GM12878 (cell line): ENCODE measurements at regions not wholly inside any gene's neighbourhood (a gene's known extent, or its start where the extent isn't known, plus 50 kb on each side); places are given as distances from the start of the nearest gene placed in this dataset.

Experiments
- BCL3 ChIP-seq: IDR thresholded peaks from 2 replicates; pipeline ENCODE4 v1.6.1; 2011; ENCODE audit warnings: borderline replicate concordance, low read depth, mild to moderate bottlenecking, moderate library complexity, low read length; ENCODE audit not compliant: insufficient read depth, poor library complexity, severe bottlenecking
- CBX5 ChIP-seq: sonication (generic); IDR thresholded peaks from 2 replicates; pipeline ENCODE4 v1.6.1; 2016; ENCODE audit warnings: low read depth, moderate library complexity, mild to moderate bottlenecking, inconsistent platforms
- CHD2 ChIP-seq: IDR thresholded peaks from 2 replicates; pipeline ENCODE4 v1.6.1; 2011; ENCODE audit warnings: low read depth, low read length, improper control_type of control experiment, borderline replicate concordance
- CTCF ChIP-seq, 3 experiments: IDR thresholded peaks in 2 of 3; conservative IDR thresholded peaks in 1 of 3; 2 replicates each; pipeline ENCODE4 v1.5.1; 2011; ENCODE audit warnings: low read depth in 3 of 3, low read length in 3 of 3, mild to moderate bottlenecking in 3 of 3, control low read depth in 2 of 3, moderate library complexity in 2 of 3, inconsistent platforms in 1 of 3, mixed read lengths in 1 of 3; ENCODE audit not compliant: control insufficient read depth in 2 of 3, insufficient read depth in 1 of 3; ENCODE audit errors: extremely low read depth in 1 of 3
- GABPA ChIP-seq: IDR thresholded peaks from 2 replicates; pipeline ENCODE4 v1.6.1; 2014; ENCODE audit warnings: antibody characterized with exemption, low read depth, mild to moderate bottlenecking, inconsistent platforms
- PBX3 ChIP-seq: IDR thresholded peaks from 2 replicates; pipeline ENCODE4 v1.6.1; 2011; ENCODE audit warnings: mild to moderate bottlenecking, low read depth, low read length, moderate library complexity; ENCODE audit not compliant: insufficient replicate concordance
- POLR2A ChIP-seq: IDR thresholded peaks from 2 replicates; pipeline ENCODE4 v1.6.1; 2011; ENCODE audit warnings: low read depth, mild to moderate bottlenecking, low read length
- REST ChIP-seq: IDR thresholded peaks from 2 replicates; pipeline ENCODE4 v1.6.1; 2012; ENCODE audit warnings: mild to moderate bottlenecking, low read depth, low read length
- TBL1XR1 ChIP-seq: IDR thresholded peaks from 2 replicates; pipeline ENCODE4 v1.6.1; 2012; ENCODE audit warnings: low read depth, low read length, improper control_type of control experiment

DNA sequence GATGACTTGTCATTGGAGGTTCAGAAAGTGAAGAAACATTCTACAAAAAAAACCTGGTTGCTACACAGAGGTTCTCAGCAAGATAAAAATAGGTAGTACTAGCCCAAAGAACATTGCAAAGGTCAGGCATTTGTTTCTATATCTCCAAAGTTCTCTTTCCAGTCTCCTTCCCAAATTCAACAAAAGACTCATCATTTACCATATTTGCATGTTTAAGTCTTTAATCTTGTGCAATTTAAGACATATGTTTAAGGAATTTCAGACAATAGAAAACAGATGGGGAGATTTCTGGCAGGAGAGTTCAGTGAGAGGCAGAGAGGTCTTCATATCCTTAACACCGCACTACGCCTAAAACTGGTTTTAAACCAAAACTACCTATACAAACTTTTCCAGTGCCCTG lies 173.8 kb upstream of the THBS1 start:
- TF ChIP-seq GABPA (no peak), BCL3 (no peak), POLR2A (no peak), REST (no peak), PBX3 (no peak), CHD2 (no peak), CBX5 (no peak), CTCF (IDR thresholded peaks at IDR 0.05 in 2 of 3, conservative IDR thresholded peaks at IDR 0.05 in 1 of 3; ENCODE audit: control insufficient read depth in 2 of 3, extremely low read depth in 1 of 3, insufficient read depth in 1 of 3, low read depth in 3 of 3, low read length in 3 of 3) (no peak), TBL1XR1 (no peak)
